Esophagus squamous epithelium (tissue), 4 donors: ENCODE measurements at regions not wholly inside any gene's neighbourhood (a gene's known extent, or its start where the extent isn't known, plus 50 kb on each side); places are given as distances from the start of the nearest gene placed in this dataset.
"Not testable (repeated sequence)": the region's sequence is repeated elsewhere in the genome, so short reads cannot be mapped to it uniquely, and the experiment has no call there.

Experiments
- CTCF ChIP-seq, 6 experiments: fragments of 450-650 bp in 4 of 6; fragments of 200-600 bp in 2 of 6; sonication (generic) in 2 of 6; IDR thresholded peaks; one replicate each; pipeline ENCODE4 v1.5.1; 2016 to 2019; ENCODE audit warnings: antibody characterized with exemption in 6 of 6, mild to moderate bottlenecking in 4 of 6, moderate library complexity in 4 of 6
- POLR2A ChIP-seq, 4 donors: fragments of 450-650 bp; IDR thresholded peaks; one replicate each; pipeline ENCODE4 v1.6.1; 2017; ENCODE audit warnings: antibody characterized with exemption in 4 of 4, mild to moderate bottlenecking in 4 of 4, moderate library complexity in 3 of 4

- TF ChIP-seq CTCF, POLR2A (IDR thresholded peaks at IDR 0.05): not testable (repeated sequence)
Measured at GRCh38 chr9:85433551-85433950, 308.2 kb downstream of the AGTPBP1 start.
